DMS 273 treated with DMSO at 0.1 percent for 48 hours (cell line): ENCODE measurements at regions not wholly inside any gene's neighbourhood (a gene's known extent, or its start where the extent isn't known, plus 50 kb on each side); places are given as distances from the start of the nearest gene placed in this dataset.
"Not testable (repeated sequence)": the region's sequence is repeated elsewhere in the genome, so short reads cannot be mapped to it uniquely, and the experiment has no call there.

Experiments
- DNase-seq: peaks from one replicate; lab custom pipeline; 2025; lab: John Stamatoyannopoulos, UW

DNA sequence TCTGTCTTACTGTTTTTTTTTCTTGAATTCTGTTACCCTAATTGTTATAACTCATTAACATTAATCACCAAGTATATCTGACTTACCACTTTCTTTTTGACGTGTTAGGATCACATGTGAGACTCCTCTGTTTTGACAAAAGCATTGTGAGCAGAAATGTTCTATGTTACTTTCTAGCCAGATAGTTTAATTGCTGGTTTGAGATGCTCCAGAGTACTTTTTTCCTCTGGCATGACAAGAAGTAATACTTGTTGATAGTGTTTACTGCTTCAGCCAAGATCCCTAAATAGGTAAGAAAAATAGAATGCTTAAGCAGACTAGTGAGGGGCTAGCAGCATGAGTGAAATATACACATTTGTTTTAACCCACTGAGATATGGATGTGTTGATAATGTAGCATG is 303.9 kb upstream of the PABPC4L start:
- no peak for DNase-seq

GRCh38 chr4:134501973-134502643 is 300.5 kb upstream of the PABPC4L start:
- DNase-seq, result no peak

- DNase-seq, result not testable (repeated sequence)
These were observed 299.9 kb upstream of the PABPC4L start for GRCh38 chr4:134501488-134501887.

DNA sequence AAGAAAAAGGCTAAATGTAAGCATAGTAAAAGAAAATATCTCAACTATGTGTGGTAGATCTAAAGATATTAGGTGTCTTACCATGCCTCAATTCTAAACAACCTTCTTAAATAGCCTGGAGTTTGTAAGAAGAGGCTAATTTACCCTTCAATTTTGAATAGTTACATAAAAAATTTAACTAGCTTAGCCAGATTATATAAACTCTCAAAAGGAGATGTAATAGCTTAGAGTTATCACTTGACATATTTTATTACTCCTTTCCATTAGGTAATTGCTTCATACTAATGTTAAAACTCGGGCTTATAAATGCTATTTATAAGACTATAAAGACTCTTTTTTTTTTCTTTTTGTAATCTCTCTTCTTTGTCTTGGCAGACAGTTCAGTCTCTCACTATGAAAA is 297.5 kb upstream of the PABPC4L start:
- no peak for DNase-seq

DNA sequence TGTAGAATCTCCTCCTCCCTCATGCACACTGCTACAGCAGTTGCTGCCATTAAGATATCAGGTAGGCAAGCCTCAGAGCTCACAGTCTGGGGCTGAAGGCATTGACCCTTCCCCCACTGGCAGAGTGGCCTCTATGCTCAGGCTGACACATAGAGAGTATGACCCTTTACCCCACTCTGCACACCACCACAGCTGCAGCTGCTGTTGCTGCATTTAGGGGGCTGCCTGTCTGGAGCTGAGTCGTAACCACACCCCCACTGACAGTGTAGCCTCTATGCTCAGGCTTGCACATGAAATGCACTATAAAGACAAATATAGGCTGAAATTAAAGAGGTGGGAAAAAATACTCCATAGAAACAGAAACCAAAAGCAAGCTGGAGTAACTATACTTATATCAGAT is 289.3 kb upstream of the PABPC4L start:
- DNase-seq, result no peak

GRCh38 chr4:134483514-134483913 is 281.9 kb upstream of the PABPC4L start:
- not testable (repeated sequence) for DNase-seq

DNA sequence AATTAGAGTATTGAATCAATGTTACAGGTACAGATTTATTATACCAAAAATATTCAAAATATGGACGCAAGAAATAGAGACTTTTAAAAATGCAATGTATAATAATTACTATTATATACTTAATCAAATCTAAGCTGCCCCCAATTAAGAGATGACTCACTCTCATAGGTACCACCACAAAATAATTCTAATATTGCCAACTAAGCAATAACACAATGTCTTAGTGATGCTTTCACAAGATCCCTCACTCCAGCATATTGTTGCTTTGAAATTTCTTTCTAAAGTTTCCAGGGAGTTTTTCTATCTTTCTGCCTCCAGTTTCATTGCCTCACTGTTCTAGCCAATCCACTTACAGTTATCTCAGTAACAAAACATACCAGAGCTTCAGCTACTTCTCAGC is 270.0 kb upstream of the PABPC4L start:
- DNase-seq, result no peak

DNA sequence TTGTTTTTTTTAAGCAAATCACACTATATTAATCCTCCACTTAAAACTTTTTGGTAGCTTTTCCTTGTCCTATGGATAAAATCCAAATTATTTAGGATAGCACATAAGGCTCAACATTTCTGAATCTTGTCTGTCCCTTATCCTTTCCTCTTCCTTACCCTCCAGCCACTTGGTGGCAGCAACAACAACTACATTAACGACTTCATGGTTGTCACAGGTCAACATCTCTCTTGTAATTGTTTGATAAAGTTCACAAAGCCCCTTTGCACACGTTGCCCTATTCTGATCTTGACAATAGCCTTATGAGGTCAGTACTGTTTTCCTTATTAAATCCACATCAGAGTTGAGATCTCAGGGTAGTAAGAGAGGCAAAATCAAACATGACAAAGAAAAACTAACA is 269.0 kb upstream of the PABPC4L start:
- no peak for DNase-seq

DNA sequence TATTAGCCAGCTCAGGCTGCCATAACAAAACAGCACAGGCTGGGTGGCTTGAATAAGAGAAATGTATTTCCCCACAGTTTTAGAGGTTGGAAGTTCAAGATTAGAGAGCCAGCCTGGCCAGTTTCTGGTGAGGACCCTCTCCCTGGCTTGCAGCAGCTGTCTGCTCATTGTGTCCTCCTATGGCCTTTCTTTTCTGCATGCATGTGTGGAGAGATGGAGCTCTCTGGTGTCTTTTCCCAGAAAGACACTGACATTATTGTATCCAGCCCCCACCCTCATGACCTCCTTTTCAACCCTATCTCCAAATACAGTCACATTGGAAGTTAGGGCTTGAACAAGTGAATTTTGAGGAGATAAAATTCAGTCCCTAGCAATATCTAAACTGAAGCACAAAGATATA is 263.8 kb upstream of the PABPC4L start:
- no peak for DNase-seq

DNA sequence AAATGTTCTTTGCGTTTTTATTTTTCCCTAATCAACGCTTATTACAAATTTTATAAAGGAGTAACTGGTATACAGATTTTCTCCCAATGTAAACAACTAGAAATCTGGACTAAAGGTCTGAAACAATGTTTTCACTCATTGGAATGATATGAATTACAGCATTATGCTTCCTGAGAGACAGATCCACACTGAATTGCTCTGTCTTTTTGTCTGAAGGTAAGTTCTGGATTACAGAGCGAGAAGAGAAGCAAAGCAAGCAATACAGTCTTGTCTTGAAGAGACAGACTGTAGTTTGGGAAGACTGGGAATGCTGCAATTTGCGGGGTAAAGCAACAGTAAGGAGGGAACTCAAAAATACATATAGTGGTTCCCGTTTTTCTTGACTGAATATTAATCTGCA is 262.2 kb upstream of the PABPC4L start:
- no peak for DNase-seq

GRCh38 chr4:134426821-134427220 is 225.2 kb upstream of the PABPC4L start:
- DNase-seq, result no peak

DNA sequence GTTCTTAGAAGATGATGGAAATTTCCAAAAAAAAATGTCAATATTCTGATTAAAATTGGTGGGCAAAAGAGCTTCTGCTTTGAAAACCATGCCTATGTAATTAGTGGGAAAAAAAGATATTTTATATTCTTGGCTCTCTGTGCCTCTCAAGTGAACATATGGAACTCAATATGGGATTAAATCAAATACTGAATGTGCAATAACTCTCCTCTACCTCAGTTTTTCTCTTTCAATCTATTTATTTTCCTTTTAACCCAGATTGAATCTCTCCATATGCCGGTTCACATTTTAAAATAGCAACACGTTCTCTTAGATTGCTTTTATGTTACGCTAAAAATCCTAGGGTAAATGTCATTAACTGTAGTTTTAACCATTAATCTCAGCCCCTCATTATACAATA is 224.2 kb upstream of the PABPC4L start:
- DNase-seq, result no peak

- DNase-seq, result no peak
These were observed 221.2 kb upstream of the PABPC4L start for GRCh38 chr4:134422776-134423175.

GRCh38 chr4:134421734-134422133 is 220.1 kb upstream of the PABPC4L start:
- no peak for DNase-seq

DNA sequence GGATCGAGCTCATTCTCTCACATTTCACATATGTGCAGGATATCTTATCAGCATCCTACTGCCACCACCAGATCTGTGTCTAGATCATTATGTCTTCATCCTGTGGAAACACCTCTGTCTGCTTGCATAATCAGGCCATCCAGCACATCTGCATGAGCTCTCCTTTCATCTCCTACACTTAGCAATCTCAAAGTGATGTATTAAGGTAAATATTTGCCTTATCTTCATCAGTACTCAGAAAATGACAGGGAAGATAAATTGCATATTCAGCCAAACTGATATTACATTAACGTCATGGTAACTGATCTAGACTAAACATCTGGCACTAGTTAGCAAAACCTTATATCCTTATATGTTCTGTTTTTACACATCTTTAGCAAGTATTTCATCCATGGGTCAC is 207.3 kb upstream of the PABPC4L start:
- no peak for DNase-seq

GRCh38 chr4:134401798-134402197 is 200.2 kb upstream of the PABPC4L start:
- no peak for DNase-seq

GRCh38 chr4:134393592-134393991 is 192.0 kb upstream of the PABPC4L start:
- DNase-seq, result no peak

GRCh38 chr4:134390319-134390718 is 188.7 kb upstream of the PABPC4L start:
- DNase-seq, result no peak

- DNase-seq, result no peak
These were observed 186.8 kb upstream of the PABPC4L start for GRCh38 chr4:134388351-134388750.

GRCh38 chr4:134382478-134383227 is 181.1 kb upstream of the PABPC4L start:
- DNase-seq, result no peak

DNA sequence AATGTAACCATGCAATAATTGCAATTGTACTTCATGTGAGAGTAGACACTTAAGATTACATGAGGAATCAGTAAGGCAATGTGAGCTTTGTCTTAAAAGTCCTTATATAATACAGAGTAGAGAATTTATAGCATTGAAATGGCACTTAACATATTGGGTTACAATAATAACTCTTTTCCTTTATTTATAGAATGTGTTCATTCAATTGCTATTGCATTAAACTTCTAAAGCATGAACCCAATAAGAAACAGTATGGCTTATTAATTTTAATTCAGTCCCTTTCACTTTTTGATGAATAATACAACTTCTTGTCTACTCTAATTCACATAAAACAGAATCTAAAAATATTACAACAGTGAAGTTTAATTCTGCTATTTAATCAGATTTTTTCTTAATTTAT is 174.2 kb upstream of the PABPC4L start:
- DNase-seq, result no peak

- DNase-seq, result no peak
These were observed 164.3 kb upstream of the PABPC4L start for GRCh38 chr4:134365852-134366251.

DNA sequence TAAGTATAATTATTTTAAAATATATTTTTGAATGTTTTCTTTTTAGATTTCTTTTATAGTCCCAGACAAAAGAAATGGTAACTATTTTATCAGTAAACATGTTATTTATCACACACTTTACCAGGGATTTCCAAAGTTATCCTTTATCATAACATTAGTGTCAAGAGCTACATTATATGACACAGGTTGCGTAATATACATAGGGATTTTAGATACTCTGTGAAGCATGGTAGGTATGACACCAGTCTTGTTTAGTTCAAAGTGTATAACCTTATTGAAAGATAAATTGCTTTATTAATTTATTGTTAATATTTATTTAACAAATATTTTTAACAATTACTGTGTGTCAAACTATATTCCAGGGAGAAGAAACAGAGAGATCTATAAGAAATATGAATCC is 163.3 kb upstream of the PABPC4L start:
- DNase-seq, result no peak

- no peak for DNase-seq
These were observed 143.7 kb upstream of the PABPC4L start for GRCh38 chr4:134345244-134345643.
